GM20000 (cell line): ENCODE measurements at regions not wholly inside any gene's neighbourhood (a gene's known extent, or its start where the extent isn't known, plus 50 kb on each side); places are given as distances from the start of the nearest gene placed in this dataset.

Source experiments
- DNase-seq: peaks from one replicate; pipeline ENCODE4 v3.0.0; 2012; ENCODE audit warnings: low spot score
- CTCF ChIP-seq: IDR thresholded peaks from 2 replicates; pipeline ENCODE4 v1.5.1; 2012; ENCODE audit warnings: mild to moderate bottlenecking, control low read depth; ENCODE audit errors: extremely low read depth, missing control alignments

GRCh38 chr20:10962937-10963336 is 289.1 kb upstream of the JAG1 start:
- TF ChIP-seq CTCF: no peak

GRCh38 chr20:10963717-10964266 is 290.0 kb upstream of the JAG1 start:
- DNase-seq: no peak

More at GRCh38 chr20:10962937-10963336, 289.1 kb upstream of the JAG1 start:
- DNase-seq: no peak

GRCh38 chr20:10965936-10966470 is 292.2 kb upstream of the JAG1 start:
- no peak for TF ChIP-seq CTCF

More at GRCh38 chr20:10963717-10964266, 290.0 kb upstream of the JAG1 start:
- TF ChIP-seq CTCF: no peak

GRCh38 chr20:10970109-10970508 is 296.3 kb upstream of the JAG1 start:
- no peak for DNase-seq
- no peak for TF ChIP-seq CTCF

More at GRCh38 chr20:10965936-10966470, 292.2 kb upstream of the JAG1 start:
- no peak for DNase-seq

DNA sequence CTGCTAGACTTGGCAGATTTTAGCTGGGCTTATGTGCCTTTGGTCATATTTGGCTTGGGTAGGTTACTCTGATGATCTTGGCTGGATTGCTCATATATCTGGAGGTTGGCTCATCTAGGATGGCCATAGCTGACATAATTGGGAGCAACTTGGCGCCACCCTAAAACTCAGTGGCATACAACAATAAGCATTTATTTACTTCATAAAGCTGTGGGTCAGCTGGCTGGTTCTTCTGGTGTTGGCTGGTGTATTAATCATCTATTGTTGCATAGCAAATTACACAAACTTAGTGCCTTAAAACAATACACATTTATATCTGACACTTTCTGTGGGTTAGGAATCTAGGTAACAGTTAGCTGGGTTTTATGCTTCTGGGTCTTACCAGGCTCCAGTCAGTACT is 297.3 kb upstream of the JAG1 start:
- TF ChIP-seq CTCF: no peak

GRCh38 chr20:10972219-10972860 is 298.5 kb upstream of the JAG1 start:
- no peak for DNase-seq
- no peak for TF ChIP-seq CTCF

More for the DNA sequence above, 297.3 kb upstream of the JAG1 start:
- DNase-seq: no peak

DNA sequence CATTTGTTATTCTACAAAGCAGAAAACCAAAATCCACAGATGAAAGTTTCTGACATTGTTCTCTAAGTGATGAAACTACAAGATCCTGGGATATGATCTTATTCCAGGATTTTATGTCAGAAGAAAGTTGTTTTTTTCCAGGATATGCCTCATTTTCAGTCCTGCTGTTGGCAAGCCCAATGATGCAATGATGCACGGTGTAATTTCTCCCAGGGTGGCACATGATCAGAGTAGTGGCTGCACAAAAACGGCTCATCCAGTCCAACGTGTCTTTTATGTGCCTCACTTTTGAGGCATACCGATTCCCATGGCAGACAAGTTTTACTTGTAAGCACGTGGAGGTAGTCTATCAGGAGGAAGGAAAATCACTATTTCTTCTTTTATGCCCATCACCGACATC is 302.3 kb upstream of the JAG1 start:
- no peak for TF ChIP-seq CTCF
- DNase-seq: no peak
